NOMO-1 treated with DMSO at 0.1 percent for 48 hours (cell line): ENCODE measurements at regions not wholly inside any gene's neighbourhood (a gene's known extent, or its start where the extent isn't known, plus 50 kb on each side); places are given as distances from the start of the nearest gene placed in this dataset.

Experiments
- DNase-seq: peaks from one replicate; lab custom pipeline; 2025; ENCODE audit not compliant: unreplicated experiment; lab: John Stamatoyannopoulos, UW

- no peak for DNase-seq
Observed at GRCh38 chr13:105814902-105815250, 720.6 kb downstream of the EFNB2 start.

GRCh38 chr13:105814219-105814901 lies 721.1 kb downstream of the EFNB2 start:
- DNase-seq, result no peak

GRCh38 chr13:105806628-105806920 lies 728.9 kb downstream of the EFNB2 start:
- DNase-seq, result no peak

GRCh38 chr13:105805892-105806627 lies 729.4 kb downstream of the EFNB2 start:
- no peak for DNase-seq

GRCh38 chr13:105804561-105805190 lies 730.8 kb downstream of the EFNB2 start:
- DNase-seq, result no peak

GRCh38 chr13:105799155-105799554 lies 736.3 kb downstream of the EFNB2 start:
- DNase-seq, result no peak

- no peak for DNase-seq
Observed at GRCh38 chr13:105798541-105798940, 736.9 kb downstream of the EFNB2 start.

- DNase-seq, result no peak
Observed at GRCh38 chr13:105796081-105796480, 739.4 kb downstream of the EFNB2 start.

GRCh38 chr13:105790923-105791322 lies 744.5 kb downstream of the EFNB2 start:
- DNase-seq, result no peak

- DNase-seq, result no peak
Observed at GRCh38 chr13:105788530-105788929, 746.9 kb downstream of the EFNB2 start.

- DNase-seq, result no peak
Observed at GRCh38 chr13:105787632-105788031, 747.8 kb downstream of the EFNB2 start.

- no peak for DNase-seq
Observed at GRCh38 chr13:105785436-105785835, 750.0 kb downstream of the EFNB2 start.

GRCh38 chr13:105783261-105783660 lies 752.2 kb downstream of the EFNB2 start:
- no peak for DNase-seq

GRCh38 chr13:105778196-105778595 lies 757.3 kb downstream of the EFNB2 start:
- no peak for DNase-seq

GRCh38 chr13:105774739-105775460 lies 760.6 kb downstream of the EFNB2 start:
- DNase-seq, result no peak

GRCh38 chr13:105773863-105774538 lies 761.5 kb downstream of the EFNB2 start:
- DNase-seq, result peak; percentile 64

- DNase-seq, result no peak
Observed at GRCh38 chr13:105773241-105773640, 762.2 kb downstream of the EFNB2 start.

GRCh38 chr13:105764486-105764885 lies 771.0 kb downstream of the EFNB2 start:
- DNase-seq, result no peak

- no peak for DNase-seq
Observed at GRCh38 chr13:105763851-105764250, 771.6 kb downstream of the EFNB2 start.

GRCh38 chr13:105762096-105762495 lies 773.4 kb downstream of the EFNB2 start:
- DNase-seq, result no peak
